ENCODE measurements at regions not wholly inside any gene's neighbourhood (a gene's known extent, or its start where the extent isn't known, plus 50 kb on each side); places are given as distances from the start of the nearest gene placed in this dataset.

DNA sequence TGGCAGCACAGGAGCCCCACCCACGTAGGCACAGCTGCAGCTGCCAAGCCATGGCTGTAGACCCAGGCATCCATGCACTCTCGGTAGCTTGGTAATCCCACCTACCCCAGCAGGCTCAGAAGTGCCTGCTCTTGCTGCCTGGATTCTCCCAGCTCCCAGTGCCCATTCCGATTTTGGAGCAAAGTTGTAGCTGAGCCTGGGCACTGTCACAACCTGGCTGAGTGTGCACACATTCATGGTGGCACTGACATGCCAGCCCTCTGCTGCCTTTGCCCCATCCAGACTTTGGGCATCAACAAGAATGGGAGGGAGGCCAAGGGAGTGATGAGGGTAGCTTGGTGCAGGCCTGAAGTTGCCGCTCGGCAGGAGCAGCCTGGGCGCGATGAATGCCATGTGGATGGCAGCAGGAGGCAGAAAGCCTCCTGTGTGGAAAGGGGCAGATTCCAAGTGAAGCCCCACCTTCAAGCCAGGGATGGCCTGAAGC lies 936.6 kb upstream of the PTPRD start:
- no peak for TF ChIP-seq SIN3A (IDR thresholded peaks at IDR 0.05; ENCODE audit: borderline replicate concordance, insufficient read depth, low read length)
- TF ChIP-seq POLR2AphosphoS5 (IDR thresholded peaks at IDR 0.05; ENCODE audit: low read depth, low read length), result no peak
- no peak for TF ChIP-seq TAF1 (IDR thresholded peaks at IDR 0.05; ENCODE audit: borderline replicate concordance, insufficient read depth, low read length)
- TF ChIP-seq FOXP2 (optimal IDR thresholded peaks at IDR 0.05; ENCODE audit: borderline replicate concordance, extremely low read depth, extremely low read length, insufficient read depth), result no peak

DNA sequence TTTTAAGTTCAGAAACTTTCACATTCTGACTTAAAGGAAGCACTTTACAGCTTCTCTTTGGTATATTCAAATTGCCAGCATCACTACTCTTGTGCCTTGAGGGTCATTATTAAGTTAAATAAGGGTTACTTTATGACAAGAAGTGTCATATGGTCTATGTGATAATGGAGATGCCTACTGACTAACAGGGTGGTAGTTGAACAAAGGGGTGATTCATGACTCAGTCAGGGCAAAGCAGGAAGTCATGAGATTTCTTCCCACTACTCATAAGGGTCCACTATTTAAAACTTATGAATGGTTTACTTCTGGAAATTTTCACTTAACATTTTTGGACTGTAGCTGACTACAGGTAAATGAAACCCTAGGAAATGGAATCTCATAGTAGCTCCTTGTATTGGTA lies 938.3 kb upstream of the PTPRD start:
- TF ChIP-seq, protein P1, sequence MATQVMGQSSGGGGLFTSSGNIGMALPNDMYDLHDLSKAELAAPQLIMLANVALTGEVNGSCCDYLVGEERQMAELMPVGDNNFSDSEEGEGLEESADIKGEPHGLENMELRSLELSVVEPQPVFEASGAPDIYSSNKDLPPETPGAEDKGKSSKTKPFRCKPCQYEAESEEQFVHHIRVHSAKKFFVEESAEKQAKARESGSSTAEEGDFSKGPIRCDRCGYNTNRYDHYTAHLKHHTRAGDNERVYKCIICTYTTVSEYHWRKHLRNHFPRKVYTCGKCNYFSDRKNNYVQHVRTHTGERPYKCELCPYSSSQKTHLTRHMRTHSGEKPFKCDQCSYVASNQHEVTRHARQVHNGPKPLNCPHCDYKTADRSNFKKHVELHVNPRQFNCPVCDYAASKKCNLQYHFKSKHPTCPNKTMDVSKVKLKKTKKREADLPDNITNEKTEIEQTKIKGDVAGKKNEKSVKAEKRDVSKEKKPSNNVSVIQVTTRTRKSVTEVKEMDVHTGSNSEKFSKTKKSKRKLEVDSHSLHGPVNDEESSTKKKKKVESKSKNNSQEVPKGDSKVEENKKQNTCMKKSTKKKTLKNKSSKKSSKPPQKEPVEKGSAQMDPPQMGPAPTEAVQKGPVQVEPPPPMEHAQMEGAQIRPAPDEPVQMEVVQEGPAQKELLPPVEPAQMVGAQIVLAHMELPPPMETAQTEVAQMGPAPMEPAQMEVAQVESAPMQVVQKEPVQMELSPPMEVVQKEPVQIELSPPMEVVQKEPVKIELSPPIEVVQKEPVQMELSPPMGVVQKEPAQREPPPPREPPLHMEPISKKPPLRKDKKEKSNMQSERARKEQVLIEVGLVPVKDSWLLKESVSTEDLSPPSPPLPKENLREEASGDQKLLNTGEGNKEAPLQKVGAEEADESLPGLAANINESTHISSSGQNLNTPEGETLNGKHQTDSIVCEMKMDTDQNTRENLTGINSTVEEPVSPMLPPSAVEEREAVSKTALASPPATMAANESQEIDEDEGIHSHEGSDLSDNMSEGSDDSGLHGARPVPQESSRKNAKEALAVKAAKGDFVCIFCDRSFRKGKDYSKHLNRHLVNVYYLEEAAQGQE (IDR thresholded peaks at IDR 0.05; ENCODE audit: insufficient read depth in 1 of 2, low read depth in 2 of 2, low read length in 2 of 2), result no peak
- TF ChIP-seq TAF1 (IDR thresholded peaks at IDR 0.05; ENCODE audit: borderline replicate concordance, insufficient read depth, low read length), result no peak
- no peak for TF ChIP-seq FOXP2 (optimal IDR thresholded peaks at IDR 0.05; ENCODE audit: borderline replicate concordance, extremely low read depth, extremely low read length, insufficient read depth)
- TF ChIP-seq POLR2AphosphoS5 (IDR thresholded peaks at IDR 0.05; ENCODE audit: low read depth, low read length), result no peak
- no peak for TF ChIP-seq SIN3A (IDR thresholded peaks at IDR 0.05; ENCODE audit: borderline replicate concordance, insufficient read depth, low read length)

DNA sequence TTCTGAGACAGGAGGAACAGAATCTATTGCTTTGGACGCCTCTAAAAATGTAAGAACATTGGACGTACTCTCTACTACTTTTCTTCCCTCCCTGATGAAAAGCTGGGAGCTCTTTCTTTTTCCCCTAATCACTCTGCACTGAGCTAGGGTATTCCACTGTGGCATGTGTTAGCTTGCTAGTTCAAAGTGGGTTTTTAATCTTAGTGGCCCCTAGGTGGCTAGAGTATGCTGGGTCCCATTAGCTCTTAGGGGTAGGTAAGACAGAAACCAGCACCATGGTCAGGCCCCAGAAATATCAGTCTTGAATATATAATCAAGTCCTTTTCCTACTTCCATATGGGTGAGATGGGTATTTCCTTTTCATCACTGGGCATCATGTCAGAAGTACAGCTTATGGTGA lies 945.2 kb upstream of the PTPRD start:
- TF ChIP-seq FOXP2 (optimal IDR thresholded peaks at IDR 0.05; ENCODE audit: borderline replicate concordance, extremely low read depth, extremely low read length, insufficient read depth) (no peak), POLR2AphosphoS5 (IDR thresholded peaks at IDR 0.05; ENCODE audit: low read depth, low read length) (no peak), TAF1 (IDR thresholded peaks at IDR 0.05; ENCODE audit: borderline replicate concordance, insufficient read depth, low read length) (no peak), SIN3A (IDR thresholded peaks at IDR 0.05; ENCODE audit: borderline replicate concordance, insufficient read depth, low read length) (no peak)
- TF ChIP-seq, protein P1 (IDR thresholded peaks at IDR 0.05; ENCODE audit: insufficient read depth in 1 of 2, low read depth in 2 of 2, low read length in 2 of 2), result no peak

DNA sequence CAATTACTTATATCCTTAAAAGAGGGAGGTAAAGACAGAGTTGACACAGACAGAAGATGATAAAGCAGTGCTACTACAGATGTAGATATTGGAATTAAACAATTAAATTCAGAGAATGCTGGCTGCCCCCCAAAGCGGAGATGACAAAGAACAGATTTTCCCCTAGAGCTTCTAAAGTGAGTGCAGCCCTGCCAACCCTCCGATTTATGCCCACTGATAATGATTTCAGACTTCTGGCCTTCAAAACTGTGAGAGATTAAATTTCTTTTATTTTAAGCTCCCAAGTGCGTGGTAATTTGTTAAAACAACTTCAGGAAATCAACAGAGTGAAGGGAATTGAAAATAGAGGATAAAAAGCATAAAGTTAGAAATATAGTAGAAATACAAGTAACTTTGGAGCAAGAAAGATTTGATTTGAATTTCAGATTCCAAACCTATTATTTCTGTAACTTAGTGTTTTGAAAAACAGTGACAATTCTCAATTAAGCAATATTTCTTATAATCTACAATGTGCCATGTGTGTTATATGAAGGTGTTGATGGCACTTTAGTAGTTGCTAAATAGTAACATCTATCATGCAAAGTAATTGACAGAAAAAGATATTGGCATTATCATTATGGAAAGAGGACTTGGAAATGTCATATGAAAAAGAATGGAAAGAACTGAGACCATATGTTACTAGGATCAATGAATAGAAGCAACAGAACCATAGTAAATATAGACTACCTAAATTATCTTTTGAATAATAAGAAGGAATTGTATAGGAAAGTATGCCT lies 946.4 kb upstream of the PTPRD start:
- TF ChIP-seq, protein P1 (IDR thresholded peaks at IDR 0.05; ENCODE audit: insufficient read depth in 1 of 2, low read depth in 2 of 2, low read length in 2 of 2), result no peak
- TF ChIP-seq TAF1 (IDR thresholded peaks at IDR 0.05; ENCODE audit: borderline replicate concordance, insufficient read depth, low read length) (no peak), SIN3A (IDR thresholded peaks at IDR 0.05; ENCODE audit: borderline replicate concordance, insufficient read depth, low read length) (no peak), POLR2AphosphoS5 (IDR thresholded peaks at IDR 0.05; ENCODE audit: low read depth, low read length) (no peak), FOXP2 (optimal IDR thresholded peaks at IDR 0.05; ENCODE audit: borderline replicate concordance, extremely low read depth, extremely low read length, insufficient read depth) (no peak)

DNA sequence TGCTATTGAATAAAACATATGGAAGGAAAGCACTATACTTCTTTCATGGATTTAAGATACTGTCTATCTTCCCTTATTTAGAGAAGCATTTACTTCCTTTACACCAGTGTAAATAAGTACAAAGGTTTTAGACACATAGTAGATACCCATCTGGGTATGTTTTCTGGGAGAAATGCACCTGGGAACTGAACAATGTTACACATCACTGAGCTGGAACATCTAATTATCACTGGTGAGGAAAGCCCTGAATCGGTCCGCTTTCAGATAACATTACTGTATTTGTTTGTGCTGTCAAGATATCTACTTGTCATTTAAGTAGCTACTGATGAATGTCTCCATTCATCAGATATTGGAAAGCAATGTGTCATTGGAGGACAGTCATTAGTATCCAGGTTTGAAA lies 964.7 kb upstream of the PTPRD start:
- TF ChIP-seq TAF1 (IDR thresholded peaks at IDR 0.05; ENCODE audit: borderline replicate concordance, insufficient read depth, low read length) (no peak), POLR2AphosphoS5 (IDR thresholded peaks at IDR 0.05; ENCODE audit: low read depth, low read length) (no peak)
- TF ChIP-seq, protein P1 (IDR thresholded peaks at IDR 0.05; ENCODE audit: insufficient read depth in 1 of 2, low read depth in 2 of 2, low read length in 2 of 2), result no peak

Measured in PFSK-1 (cell line).